ENCODE measurements at regions not wholly inside any gene's neighbourhood (a gene's known extent, or its start where the extent isn't known, plus 50 kb on each side); places are given as distances from the start of the nearest gene placed in this dataset.
A peak's percentile ranks its signal among the peaks of the same experiment; 100 is the strongest.
"Not testable (repeated sequence)": the region's sequence is repeated elsewhere in the genome, so short reads cannot be mapped to it uniquely, and the experiment has no call there.

DNA sequence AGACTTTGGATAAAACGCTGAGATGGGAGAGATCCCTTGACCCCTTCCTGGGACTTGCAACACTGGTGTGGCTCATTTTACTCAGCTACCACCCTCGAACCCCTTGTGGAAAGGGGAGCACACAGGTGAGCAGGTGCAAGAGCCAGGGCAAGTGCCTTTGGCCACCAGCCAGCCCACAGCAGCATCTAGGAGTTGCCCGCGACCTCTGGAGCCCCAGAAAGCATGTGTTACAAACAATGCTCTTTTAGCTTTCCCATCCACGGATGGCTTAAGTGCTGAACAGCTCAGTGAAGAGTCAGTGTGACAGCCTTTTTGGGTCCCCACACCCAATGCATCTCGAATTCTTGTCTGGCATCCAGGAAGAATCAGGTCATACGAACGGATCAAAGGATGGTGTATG lies 197.8 kb downstream of the MEMO1 start:
- no peak for ATAC-seq
- intact Hi-C loops (cut with micrococcal nuclease), result no loop called here
- no peak for DNase-seq

DNA sequence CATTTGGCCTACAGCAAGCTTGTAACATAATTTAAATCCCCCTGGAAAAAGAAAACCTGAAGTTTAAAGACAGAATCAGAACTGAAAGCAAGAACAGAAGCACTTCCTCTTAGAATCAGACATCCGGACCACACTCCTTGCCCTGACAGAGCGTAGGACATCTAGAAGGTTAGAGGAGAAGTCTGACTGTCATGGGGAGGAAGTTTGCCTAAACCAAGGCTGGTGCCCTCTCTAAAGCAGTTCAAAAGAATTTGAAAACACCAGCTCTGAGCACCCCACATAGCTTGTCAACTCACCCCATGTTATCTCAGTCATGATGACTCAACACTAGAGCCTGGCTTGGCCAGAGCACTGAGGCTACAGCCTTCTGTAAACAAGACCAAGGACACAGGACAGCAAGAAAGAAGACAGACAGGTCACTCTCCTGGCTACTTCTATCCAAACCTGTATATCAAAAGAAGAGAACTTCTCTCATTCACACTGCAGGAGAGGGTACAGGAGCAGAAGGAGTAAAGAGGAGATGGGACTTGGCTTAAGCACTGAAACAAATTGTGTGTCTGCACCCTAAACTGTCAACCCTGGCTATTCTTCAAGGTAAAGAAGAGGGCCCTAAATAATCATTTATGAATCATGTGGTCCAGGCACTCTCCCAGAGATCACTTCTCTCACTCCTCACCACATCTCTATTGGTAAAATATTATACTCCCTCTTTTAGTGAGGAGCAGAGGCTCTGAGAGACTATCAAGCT lies 198.6 kb downstream of the MEMO1 start:
- peak; percentile 48 for ATAC-seq
- intact Hi-C loops (cut with micrococcal nuclease), result no loop called here
- no peak for DNase-seq

DNA sequence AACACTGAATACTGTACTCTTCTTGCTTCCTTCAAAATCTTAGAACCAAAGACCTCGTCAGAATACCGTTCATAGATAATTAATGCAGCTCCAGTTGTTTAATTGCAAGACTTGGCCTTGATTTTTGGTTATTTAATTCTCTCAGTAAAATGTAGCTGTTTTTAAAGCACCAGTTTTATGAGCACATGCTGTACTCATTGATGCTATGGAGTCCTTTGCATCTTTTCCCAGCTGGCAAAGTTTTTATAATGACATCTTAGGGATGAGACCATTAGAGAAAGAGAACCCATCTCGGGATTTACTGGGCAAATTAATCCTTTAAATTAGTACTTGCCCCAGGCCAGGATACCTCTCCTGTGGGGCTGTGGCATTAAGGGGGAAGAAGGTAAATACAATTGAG lies 199.3 kb downstream of the MEMO1 start:
- DNase-seq (no peak), ATAC-seq (no peak)
- intact Hi-C loops (cut with micrococcal nuclease), result no loop called here

DNA sequence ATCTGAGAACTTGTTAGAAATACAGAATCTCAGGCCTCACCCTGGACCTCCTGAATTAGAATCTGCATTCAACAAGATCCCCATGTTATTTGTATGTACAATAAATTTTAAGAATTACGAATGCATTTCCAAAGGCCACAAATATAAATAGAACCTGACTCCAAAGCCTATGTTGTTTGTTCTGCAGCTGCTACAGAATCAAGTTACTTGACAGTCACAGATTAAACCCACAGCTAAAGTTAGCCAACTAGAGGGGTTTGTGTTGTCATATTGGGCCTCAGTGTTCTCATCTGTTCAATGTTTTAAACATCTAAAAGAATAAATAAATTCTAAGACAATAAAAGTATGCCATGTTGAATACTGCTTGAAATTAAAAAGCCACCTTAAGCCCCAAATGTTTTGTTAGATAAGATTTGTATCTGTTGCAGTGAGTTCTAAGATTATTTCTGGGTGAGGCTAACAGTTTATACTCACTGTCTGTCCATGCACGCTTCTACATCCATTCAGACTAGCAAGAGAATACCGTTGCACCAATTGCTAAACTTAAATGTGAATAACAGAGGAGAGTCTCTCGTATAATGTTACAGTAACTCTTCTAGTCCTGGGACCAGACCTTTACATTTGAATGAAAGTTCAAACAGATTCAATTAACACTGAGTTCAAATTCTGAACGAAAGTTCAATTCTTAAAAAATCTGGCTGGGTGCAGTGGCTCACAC lies 200.4 kb downstream of the MEMO1 start:
- ATAC-seq, result no peak
- intact Hi-C loops (cut with micrococcal nuclease), result no loop called here

DNA sequence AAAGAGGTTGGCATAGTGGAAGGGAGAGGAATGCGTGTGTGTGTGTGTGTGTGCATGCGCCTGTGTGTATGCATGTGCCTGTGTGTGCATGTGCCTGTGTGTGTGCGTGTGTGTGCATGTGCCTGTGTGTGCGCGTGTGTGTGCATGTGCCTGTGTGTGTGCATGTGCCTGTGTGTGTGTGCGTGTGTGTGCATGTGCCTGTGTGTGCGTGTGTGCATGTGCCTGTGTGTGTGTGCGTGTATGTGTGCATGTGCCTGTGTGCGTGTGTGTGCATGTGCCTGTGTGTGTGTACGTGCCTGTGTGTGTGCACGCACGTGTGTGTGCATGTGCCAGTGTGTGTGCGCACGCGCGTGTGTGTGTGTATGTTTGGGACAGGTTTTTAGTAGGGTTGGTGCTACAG lies 205.1 kb downstream of the MEMO1 start:
- DNase-seq, result no peak
- intact Hi-C loops (cut with micrococcal nuclease), result no loop called here
- ATAC-seq, result no peak

More for the DNA sequence above, 200.4 kb downstream of the MEMO1 start:
- no peak for DNase-seq

DNA sequence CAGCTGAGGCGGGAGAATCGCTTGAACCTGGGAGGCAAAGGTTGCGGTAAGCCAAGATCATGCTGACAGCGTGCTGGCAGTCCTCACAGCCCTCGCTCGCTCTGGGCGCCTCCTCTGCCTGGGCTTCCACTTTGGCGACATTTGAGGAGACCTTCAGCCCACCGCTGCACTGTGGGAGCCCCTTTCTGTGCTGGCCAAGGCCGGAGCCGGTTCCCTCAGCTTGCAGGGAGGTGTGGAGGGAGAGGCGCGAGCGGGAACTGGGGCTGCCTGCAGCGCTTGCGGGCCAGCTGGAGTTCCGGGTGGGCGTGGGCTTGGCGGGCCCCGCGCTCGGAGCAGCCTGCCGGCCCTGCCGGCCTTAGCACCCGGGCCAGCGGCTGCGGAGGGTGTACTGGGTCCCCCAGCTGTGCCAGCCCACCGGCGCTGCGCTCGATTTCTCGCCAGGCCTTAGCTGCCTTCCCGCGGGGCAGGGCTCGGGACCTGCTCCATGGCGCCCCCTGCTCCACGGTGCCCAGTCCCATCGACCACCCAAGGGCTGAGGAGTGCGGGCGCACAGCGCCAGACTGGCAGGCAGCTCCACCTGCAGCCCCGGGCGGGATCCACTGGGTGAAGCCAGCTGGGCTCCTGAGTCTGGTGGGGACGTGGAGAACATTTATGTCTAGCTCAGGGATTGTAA lies 207.2 kb downstream of the MEMO1 start:
- intact Hi-C loops (cut with micrococcal nuclease); ATAC-seq; DNase-seq: not testable (repeated sequence)

DNA sequence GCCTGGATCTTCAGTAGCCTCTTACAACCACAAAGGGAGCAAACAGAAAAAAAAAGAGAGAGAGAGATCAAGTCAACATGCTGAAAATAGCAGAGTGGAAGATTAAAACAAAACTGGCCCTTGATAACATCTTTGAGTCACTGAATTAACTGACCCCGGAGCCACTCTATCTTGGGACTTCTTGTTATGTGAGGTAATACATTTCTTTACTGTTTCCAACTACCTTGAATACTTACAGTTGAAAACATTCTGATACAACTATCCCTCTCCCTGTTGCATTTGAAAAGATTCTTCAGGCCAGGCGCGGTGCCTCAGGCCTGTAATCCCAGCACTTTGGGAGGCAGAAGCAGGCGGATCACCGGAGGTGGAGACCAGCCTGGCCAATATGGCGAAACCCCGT lies 208.1 kb downstream of the MEMO1 start:
- ATAC-seq (no peak), DNase-seq (no peak)
- intact Hi-C loops (cut with micrococcal nuclease), result no loop called here

DNA sequence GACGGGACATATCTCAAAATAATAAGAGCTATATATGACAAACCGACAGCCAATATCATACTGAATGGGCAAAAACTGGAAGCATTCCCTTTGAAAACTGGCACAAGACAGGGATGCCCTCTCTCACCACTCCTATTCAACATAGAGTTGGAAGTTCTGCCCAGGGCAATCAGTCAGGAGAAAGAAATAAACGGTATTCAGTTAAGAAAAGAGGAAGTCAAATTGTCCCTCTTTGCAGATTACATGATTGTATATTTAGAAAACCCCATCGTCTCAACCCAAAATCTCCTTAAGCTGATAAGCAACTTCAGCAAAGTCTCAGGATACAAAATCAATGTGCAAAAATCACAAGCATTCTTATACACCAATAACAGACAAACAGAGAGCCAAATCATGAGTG lies 211.5 kb downstream of the MEMO1 start:
- intact Hi-C loops (cut with micrococcal nuclease); ATAC-seq; DNase-seq: not testable (repeated sequence)

DNA sequence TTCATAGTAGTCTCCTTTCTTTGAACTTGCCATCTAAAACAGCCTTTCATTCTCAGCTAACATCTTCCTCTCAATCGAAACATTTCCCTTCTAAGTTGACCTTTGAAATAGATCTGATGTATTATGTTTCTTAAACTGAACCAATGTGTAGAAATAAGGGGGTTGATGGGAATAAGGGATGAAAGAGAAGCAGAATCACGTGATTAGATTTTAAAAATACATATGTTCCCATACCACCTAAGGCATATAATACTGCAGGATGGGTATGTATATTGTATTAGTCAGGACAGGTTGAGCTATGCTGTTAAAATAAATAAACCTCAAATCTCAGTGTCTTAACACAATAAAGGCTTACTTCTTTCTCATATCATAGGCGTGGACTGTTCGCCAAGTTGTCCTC lies 207.5 kb upstream of the SRD5A2 start:
- no peak for ATAC-seq
- DNase-seq, result no peak
- intact Hi-C loops (cut with micrococcal nuclease), result no loop called here

DNA sequence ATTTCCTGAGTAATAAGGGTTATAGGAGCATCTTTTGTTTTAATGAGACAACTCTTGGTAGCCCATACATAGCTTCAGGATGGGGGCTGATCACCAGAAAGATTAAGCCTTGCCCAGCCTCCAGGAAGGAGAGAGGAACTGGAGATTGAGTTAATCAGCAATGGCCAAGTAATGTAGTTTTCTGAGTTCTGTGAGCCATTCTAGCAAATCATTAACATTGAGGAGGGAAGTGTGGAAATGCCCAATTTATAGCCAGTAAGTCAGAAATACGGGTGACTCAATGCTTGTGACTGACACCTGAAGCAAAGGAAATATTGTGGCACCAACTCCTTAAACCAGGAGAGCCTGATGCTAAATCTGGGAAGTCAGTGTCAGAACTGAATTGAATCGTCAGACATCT lies 205.1 kb upstream of the SRD5A2 start:
- ATAC-seq (no peak), DNase-seq (no peak)
- intact Hi-C loops (cut with micrococcal nuclease), result no loop called here

DNA sequence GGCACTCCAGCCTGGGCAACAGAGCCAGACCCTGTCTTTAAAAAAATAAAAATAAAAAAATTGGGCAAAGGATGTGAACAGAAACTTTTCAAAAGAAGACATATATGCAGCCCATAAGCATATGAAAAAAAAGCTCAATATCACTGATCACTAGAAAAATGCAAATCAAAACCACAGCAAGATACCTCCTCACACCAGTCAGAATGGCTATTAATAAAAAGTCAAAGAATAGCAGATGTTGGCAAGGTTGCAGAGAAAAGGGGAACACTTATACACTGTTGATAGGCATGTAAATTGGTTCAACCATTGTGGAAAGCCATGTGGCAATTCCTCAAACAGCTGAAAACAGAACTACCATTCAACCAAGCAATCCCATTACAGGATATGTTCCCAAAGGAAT lies 204.1 kb upstream of the SRD5A2 start:
- intact Hi-C loops (cut with micrococcal nuclease), result no loop called here
- no peak for DNase-seq
- no peak for ATAC-seq

DNA sequence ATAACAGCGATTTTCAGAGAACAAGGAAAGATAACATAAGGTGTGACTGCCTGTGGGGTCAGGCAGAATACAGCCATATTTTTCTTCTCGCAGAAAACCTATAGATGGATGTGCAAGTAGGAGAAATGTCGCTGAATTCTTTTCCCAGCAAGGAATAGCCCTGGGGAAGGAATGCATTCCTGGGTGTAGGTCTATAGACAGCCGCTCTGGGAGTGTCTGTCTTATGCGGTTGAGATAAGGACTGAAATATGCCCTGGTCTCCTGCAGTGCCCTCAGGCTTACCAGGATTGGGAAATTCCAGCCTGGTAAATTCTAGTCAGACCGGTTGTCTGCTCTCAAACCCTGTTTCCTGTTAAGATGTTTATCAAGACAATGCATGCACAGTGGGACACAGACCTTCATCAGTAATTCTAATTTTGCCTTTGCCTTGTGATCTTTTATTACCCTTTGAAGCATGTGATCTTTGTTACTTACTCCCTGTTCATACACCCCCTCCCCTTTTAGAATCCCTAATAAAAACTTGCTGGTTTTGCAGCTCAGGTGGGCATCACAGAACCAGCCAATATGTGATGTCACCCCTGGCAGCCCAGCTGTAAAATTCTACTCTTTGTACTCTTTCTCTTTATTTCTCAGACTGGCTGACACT lies 202.8 kb upstream of the SRD5A2 start:
- intact Hi-C loops (cut with micrococcal nuclease); DNase-seq; ATAC-seq: not testable (repeated sequence)

DNA sequence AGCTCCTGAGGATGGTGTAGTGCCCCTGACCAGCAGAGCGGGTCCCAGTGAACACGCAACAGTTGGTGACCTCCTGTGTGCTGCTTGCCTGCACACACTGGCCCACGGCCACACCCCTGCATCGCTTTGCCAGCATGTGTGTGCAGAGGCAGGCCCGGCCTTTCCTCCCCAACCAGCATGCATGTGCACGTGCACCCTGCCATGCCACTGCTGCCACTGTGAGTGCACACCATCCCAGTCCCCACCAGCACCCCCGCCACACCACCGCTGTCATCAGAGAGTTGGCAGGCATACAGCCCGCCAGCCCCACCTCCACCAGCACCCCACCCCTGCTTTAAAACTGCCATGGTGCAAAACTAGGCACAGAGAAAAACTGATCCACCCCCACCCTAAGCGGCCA lies 197.4 kb upstream of the SRD5A2 start:
- ATAC-seq (no peak), DNase-seq (no peak)
- intact Hi-C loops (cut with micrococcal nuclease), result no loop called here

DNA sequence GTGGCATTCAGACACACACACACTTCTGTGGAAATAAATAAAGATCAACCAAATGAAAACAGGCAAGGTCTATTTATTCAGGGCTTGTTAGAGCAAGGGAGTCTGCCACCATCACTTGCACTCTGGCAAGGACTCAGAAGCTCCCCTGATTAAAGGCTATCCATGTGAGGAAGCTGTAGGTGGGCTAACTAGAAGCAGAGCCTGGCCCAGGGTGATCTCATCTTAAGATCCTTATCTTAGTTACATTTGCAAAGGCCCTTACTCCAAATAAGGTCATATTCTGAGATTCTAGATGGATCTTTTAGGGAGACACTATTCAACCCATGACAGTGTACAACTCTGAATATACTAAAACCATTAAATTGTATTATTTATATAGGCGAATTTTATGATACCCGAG lies 190.0 kb upstream of the SRD5A2 start:
- ATAC-seq (no peak), DNase-seq (no peak)
- intact Hi-C loops (cut with micrococcal nuclease), result no loop called here

DNA sequence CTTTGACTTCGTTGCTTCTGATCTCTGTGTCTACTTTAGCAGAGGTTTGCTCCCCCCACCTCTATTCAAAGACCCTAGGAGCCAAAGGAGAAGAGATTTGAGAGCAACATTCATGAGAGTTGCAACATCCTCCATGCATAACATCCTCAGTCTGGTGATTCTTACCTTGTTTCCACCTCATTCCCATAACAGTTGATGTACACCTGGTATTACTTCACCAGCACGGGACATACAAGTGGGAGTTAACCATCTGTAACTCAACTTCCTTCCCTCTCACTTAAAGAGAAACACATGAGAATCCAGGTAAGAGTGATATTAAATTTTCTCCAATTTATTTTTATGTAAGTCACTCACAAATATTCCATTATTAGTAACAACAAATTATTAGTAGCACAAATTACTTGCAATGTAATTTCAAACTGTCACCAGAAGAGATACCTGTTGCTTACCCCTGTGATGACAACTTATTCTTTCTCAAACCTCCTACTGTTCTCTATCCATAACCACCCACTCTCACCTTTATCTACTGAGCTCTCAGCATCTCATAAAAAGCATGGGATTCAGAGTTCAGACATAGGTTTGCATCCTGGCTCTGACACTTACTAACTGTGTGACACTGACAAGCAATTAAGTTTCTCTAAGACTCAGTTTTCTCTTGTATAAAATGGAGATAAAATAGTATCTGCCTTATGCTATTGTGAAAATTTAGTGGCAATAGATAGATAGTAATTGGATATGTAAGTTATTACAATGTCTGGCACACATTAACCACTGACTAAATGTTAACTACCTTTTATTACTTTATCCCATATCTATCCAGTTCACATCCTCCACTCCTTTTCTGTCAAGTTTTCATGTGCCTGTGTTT lies 184.6 kb upstream of the SRD5A2 start:
- DNase-seq, result no peak
- intact Hi-C loops (cut with micrococcal nuclease), result no loop called here
- no peak for ATAC-seq

DNA sequence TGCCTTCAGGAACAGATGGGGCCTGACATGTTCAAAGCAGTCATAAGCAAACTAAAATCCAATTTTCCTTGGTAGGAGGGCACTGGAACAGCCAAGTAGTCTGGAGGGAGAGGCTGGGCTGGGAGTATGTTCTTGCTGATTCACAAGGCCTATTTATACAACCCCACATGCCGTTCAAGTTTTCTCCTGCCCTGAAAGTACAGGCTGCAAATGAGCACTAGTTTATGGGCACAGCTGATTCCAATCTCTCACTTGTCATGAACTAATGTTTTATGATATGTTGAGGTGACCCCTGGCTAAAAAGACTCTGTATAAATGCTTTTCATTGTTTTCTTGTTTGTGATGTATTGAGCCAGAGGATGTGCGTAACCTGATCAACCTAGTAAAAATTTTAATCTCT lies 183.4 kb upstream of the SRD5A2 start:
- no peak for ATAC-seq

DNA sequence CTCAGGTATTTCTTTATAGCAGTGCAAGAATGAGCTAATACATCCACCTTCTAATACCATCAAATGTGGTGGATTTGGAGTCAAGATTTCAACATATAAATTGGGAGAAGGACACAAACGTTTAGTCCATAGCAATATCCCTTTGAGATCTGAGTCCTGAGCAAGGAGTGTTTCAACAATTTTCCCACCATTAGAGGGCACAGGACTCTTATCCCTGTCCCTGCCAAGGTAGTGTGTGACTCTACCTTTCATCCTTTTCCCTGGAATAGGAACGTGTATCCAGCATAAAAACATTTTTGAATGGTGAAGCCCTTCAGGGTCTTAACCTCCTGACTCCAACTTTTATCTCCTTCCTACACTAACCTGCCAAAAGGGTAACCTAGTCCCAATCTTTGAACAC lies 181.3 kb upstream of the SRD5A2 start:
- intact Hi-C loops (cut with micrococcal nuclease), result no loop called here
- ATAC-seq (no peak), DNase-seq (no peak)

More for the DNA sequence above, 183.4 kb upstream of the SRD5A2 start:
- intact Hi-C loops (cut with micrococcal nuclease), result no loop called here
- DNase-seq, result no peak

DNA sequence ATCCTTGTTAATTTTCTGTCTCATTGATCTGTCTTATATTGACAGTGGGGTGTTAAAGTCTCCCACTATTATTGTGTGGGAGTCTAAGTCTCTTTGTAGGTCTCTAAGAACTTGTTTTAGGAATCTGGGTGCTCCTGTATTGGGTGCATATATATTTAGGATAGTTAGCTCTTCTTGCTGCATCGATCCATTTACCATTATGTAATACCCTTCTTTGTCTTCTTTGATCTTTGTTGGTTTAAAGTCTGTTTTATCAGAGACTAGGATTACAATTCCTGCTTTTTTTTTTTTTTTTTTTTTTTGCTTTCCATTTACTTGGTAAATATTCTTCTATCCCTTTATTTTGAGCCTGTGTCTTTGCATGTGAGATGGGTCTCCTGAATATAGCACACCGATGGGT lies 176.6 kb upstream of the SRD5A2 start:
- DNase-seq, result not testable (repeated sequence)

DNA sequence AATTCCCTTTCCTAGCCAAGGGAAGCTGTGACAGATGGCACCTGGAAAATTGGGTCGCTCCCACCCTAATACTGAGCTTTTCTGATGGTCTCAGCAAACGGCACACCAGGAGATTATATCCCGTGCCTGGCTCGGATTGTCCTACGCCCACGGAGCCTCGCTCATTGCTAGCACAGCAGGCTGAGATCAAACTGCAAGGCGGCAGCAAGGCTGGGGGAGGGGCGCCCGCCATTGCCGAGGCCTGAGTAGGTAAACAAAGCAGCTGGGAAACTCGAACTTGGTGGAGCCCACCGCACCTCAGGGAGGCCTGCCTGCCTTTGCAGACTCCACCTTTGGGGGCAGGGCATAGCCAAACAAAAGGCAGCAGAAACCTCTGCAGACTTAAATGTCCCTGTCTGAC lies 168.0 kb upstream of the SRD5A2 start:
- ATAC-seq; intact Hi-C loops (cut with micrococcal nuclease); DNase-seq: not testable (repeated sequence)

More for the DNA sequence above, 176.6 kb upstream of the SRD5A2 start:
- intact Hi-C loops (cut with micrococcal nuclease); ATAC-seq: not testable (repeated sequence)
